Lower leg skin (tissue), 4 donors: ENCODE measurements at regions not wholly inside any gene's neighbourhood (a gene's known extent, or its start where the extent isn't known, plus 50 kb on each side); places are given as distances from the start of the nearest gene placed in this dataset.

Experiments used
- DNase-seq, 2 donors: peaks; one replicate each; pipeline ENCODE4 v3.0.0-alpha.2; 2019; ENCODE audit warnings: low spot score in 2 of 2
- H3K4me3 ChIP-seq: fragments of 200-600 bp; sonication (generic); 2 replicates; pipeline ENCODE4 v1.5.1; 2017; ENCODE audit warnings: mild to moderate bottlenecking, low read depth; ENCODE audit not compliant: poor library complexity, severe bottlenecking
- POLR2A ChIP-seq, 2 donors: fragments of 450-650 bp; IDR thresholded peaks; one replicate each; pipeline ENCODE4 v1.6.1; 2016 to 2017; ENCODE audit warnings: antibody characterized with exemption in 2 of 2, mild to moderate bottlenecking in 1 of 2, moderate library complexity in 1 of 2
- WGBS, 2 donors: methylation state at CpG; one replicate each; pipeline ENCODE4 v1.1.5; 2018; 5-methylcytosine and 5-hydroxymethylcytosine counted together
- intact Hi-C: fragments of 100-400 bp; cut with DNase I; formaldehyde crosslinking; loops from one replicate; pipeline ENCODE4 v1.15.0; 2023; ENCODE audit warnings: low total_unique reads
- TF ChIP-seq, protein P1 (sequence below), 3 donors: fragments of 450-650 bp; IDR thresholded peaks; one replicate each; pipeline ENCODE4 v1.5.1; 2016; ENCODE audit warnings: antibody characterized with exemption in 3 of 3, mild to moderate bottlenecking in 3 of 3, moderate library complexity in 2 of 3

DNA sequence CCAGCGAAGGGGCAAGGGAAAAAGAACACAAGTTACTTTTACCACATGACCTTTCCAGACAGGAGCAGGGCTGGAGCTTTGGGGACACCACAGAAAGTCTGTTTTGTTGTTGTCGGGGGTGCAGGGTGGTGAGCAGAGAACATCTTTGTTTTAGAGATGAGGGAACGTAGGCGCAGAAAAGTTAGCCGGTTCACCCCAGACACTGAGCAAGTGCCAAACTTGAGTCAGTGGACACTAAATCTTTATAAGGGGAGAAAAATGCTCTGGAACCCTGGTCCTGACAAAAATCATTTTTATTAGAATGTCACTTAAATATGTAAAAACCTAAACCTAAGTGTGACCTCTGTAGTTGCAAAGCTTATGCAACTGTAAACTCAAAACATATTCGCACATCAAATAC is 126.4 kb upstream of the GAS1 start:
- WGBS, 2 donors: 91 to 95% methylated on average over 6 of the region's 6 CpGs
- no peak overlapping the region for H3K4me3 ChIP-seq
- intact Hi-C loops: no loop called here
- no peak for DNase-seq
- TF ChIP-seq, protein P1, sequence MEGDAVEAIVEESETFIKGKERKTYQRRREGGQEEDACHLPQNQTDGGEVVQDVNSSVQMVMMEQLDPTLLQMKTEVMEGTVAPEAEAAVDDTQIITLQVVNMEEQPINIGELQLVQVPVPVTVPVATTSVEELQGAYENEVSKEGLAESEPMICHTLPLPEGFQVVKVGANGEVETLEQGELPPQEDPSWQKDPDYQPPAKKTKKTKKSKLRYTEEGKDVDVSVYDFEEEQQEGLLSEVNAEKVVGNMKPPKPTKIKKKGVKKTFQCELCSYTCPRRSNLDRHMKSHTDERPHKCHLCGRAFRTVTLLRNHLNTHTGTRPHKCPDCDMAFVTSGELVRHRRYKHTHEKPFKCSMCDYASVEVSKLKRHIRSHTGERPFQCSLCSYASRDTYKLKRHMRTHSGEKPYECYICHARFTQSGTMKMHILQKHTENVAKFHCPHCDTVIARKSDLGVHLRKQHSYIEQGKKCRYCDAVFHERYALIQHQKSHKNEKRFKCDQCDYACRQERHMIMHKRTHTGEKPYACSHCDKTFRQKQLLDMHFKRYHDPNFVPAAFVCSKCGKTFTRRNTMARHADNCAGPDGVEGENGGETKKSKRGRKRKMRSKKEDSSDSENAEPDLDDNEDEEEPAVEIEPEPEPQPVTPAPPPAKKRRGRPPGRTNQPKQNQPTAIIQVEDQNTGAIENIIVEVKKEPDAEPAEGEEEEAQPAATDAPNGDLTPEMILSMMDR (IDR thresholded peaks at IDR 0.05): no peak
- no peak for TF ChIP-seq POLR2A (IDR thresholded peaks at IDR 0.05)

- no peak for DNase-seq
- WGBS, 2 donors: 89 to 95% methylated on average over 3 of the region's 3 CpGs
- intact Hi-C loops: no loop called here
Observed at GRCh38 chr9:87075537-87075936, 128.2 kb upstream of the GAS1 start.

DNA sequence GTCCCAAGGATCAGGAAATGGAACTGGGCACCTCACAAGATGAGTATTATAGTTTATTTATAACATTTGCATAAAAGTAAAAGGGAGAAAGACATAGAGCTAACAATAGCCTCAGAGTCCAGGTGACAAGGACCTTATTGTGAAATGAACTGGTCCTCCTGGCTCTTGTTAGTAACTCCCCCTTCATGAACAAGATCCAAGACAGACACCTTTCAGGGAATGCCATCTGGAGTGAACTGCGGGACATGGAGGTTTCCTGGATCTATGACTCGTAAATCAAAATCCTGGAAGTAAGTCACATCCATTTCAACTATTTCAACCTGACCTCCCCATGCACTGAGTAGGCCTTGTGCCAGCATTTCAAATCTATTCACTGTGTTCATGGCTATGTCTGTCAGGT is 129.5 kb upstream of the GAS1 start:
- DNase-seq: no peak
- intact Hi-C loops: no loop called here

More at GRCh38 chr9:87075537-87075936, 128.2 kb upstream of the GAS1 start:
- H3K4me3 ChIP-seq: no peak overlapping the region
- no peak for TF ChIP-seq POLR2A (IDR thresholded peaks at IDR 0.05)
- TF ChIP-seq, protein P1 (IDR thresholded peaks at IDR 0.05): no peak

GRCh38 chr9:87077986-87078385 is 130.7 kb upstream of the GAS1 start:
- intact Hi-C loops: no loop called here
- TF ChIP-seq POLR2A (IDR thresholded peaks at IDR 0.05): no peak
- TF ChIP-seq, protein P1 (IDR thresholded peaks at IDR 0.05): no peak
- H3K4me3 ChIP-seq: no peak overlapping the region
- WGBS, 2 donors: 97 to 98% methylated on average over 3 of the region's 3 CpGs
- no peak for DNase-seq

More for the DNA sequence above, 129.5 kb upstream of the GAS1 start:
- TF ChIP-seq POLR2A (IDR thresholded peaks at IDR 0.05): no peak
- TF ChIP-seq, protein P1 (IDR thresholded peaks at IDR 0.05): no peak
- no peak overlapping the region for H3K4me3 ChIP-seq
- 70 to 80% methylated on average over 2 of the region's 2 CpGs for WGBS, 2 donors

DNA sequence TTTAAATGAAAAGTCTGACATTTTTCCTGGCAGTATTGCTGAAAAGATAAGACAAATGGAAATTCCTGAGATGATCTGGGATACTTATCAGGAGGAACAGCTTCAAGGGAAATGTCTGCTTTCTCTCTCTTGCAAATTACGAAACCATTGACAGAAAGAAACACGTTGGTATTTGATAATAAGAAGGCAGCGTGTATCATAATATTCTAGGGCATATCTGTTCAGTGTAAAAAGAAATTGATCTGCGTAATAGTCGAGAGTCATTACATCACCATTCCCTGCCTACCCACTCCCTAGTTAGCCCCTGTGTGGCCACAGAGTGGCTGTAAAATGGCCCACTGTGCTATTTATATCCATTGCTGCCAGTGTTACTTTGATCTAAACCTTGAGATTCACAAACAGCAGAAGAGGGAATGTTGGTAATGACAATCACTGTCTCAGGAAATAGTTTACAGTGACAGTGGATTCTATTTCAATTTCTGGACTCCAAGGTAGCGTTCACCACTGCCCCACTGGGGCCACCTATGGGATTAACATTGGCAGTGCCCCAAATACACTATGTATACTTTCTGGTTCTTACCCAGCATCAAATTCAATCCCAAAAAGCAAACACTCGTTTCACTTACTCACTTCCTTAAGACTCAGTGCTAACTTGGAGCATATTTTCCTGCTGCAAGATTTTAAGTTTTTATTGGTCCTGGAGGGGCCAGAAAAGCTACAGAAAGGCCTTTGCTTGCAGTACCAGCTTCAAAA is 133.4 kb upstream of the GAS1 start:
- intact Hi-C loops: no loop called here
- no peak for DNase-seq
- 59% methylated on average over 7 of the region's 7 CpGs for WGBS, 2 donors

More for the DNA sequence above, 133.4 kb upstream of the GAS1 start:
- no peak overlapping the region for H3K4me3 ChIP-seq
- TF ChIP-seq, protein P1 (IDR thresholded peaks at IDR 0.05): no peak
- TF ChIP-seq POLR2A (IDR thresholded peaks at IDR 0.05): no peak
